ENCODE measurements at regions not wholly inside any gene's neighbourhood (a gene's known extent, or its start where the extent isn't known, plus 50 kb on each side); places are given as distances from the start of the nearest gene placed in this dataset.

DNA sequence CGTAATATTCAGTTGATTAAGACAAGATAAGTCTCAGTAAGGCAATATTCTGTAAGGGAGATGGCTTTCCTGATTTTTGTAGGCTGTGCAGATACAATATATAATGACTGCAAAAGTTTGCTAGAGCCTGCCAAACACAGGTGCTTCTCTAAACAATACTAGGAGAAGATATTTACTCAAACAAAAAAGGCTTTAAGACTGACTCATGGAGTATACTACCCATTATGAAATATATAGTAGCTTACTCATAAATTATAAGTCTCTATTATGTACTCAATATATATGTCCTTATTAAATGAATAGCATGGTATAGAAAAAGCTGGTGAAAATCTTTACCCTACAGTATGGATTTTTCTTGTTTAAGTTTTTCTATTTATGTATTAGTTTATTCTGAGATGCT lies 93.2 kb upstream of the IL15 start:
- no peak overlapping the region for H3K27ac ChIP-seq
- no peaks in the 10 kb centered on the region for H3K9me3 ChIP-seq (ENCODE audit: low read depth)
- no peaks in the 10 kb centered on the region for H3K9me2 ChIP-seq (replicated peaks; ENCODE audit: insufficient read depth)
- no peaks in the 10 kb centered on the region for H4K20me1 ChIP-seq (ENCODE audit: insufficient read depth, poor library complexity, severe bottlenecking)
- DNase-seq (ENCODE audit: low spot score): no peak
- no peak overlapping the region for H3K4me2 ChIP-seq
- no peaks in the 10 kb centered on the region for H3K36me3 ChIP-seq (replicated peaks; ENCODE audit: insufficient read depth, low read depth)
- TF ChIP-seq EZH2 (IDR thresholded peaks at IDR 0.05; ENCODE audit: borderline replicate concordance) (no peak), EZH2phosphoT487 (IDR thresholded peaks at IDR 0.05; ENCODE audit: low read depth, severe bottlenecking, unreplicated experiment) (no peak)
- TF ChIP-seq, protein P1, sequence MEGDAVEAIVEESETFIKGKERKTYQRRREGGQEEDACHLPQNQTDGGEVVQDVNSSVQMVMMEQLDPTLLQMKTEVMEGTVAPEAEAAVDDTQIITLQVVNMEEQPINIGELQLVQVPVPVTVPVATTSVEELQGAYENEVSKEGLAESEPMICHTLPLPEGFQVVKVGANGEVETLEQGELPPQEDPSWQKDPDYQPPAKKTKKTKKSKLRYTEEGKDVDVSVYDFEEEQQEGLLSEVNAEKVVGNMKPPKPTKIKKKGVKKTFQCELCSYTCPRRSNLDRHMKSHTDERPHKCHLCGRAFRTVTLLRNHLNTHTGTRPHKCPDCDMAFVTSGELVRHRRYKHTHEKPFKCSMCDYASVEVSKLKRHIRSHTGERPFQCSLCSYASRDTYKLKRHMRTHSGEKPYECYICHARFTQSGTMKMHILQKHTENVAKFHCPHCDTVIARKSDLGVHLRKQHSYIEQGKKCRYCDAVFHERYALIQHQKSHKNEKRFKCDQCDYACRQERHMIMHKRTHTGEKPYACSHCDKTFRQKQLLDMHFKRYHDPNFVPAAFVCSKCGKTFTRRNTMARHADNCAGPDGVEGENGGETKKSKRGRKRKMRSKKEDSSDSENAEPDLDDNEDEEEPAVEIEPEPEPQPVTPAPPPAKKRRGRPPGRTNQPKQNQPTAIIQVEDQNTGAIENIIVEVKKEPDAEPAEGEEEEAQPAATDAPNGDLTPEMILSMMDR (IDR thresholded peaks at IDR 0.05; ENCODE audit: poor library complexity): no peak
- no peak overlapping the region for H2AFZ ChIP-seq
- H3K4me3 ChIP-seq: no peak overlapping the region
- H3K79me2 ChIP-seq: no peaks in the 10 kb centered on the region
- WGBS (ENCODE audit: low lambda C conversion rate, missing lambda C conversion rate): 86% methylated on average over 1 of the region's 1 CpG
- no peaks in the 10 kb centered on the region for H3K27me3 ChIP-seq
- no peaks in the 10 kb centered on the region for H3K4me1 ChIP-seq (ENCODE audit: insufficient read depth)

DNA sequence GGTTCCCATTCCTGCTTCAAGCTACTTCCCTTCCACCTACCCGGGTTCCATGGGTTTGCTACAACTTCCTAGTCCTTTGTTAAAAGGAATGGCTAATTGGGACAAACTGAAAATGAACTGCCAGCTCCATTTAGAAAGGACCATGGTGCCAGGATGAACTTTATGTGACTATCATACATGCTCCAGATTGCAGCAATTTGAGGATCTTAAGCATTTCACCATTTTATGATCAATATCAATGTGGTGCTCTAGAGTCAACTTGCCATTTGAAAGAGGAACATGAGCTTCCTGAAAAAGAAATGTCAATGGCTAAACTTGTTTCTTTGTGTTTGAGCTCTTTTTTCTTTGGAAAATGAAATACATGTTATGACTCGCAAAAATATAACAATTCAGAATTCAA lies 92.7 kb upstream of the IL15 start:
- WGBS (ENCODE audit: low lambda C conversion rate, missing lambda C conversion rate): 92% methylated on average over 2 of the region's 2 CpGs
- DNase-seq (ENCODE audit: low spot score): no peak

DNA sequence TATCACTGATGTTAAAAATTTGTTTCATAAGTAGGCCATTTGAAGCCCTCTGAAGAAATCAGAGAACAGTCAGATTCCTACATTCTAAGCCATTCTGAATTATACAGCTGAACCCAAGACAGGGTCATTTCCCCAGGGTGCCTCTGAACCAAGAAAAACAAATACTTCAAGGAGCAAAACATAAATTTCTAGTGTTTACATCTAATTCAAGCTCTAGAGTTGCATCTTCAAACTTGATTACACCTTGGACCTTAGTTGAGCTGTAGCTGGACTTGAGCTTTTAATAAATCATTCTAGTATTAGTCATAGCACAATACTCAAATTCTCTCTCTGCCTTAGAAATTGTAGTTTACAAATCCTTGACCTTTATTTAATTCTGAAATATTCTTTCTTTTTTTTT lies 87.6 kb upstream of the IL15 start:
- Histone ChIP-seq H3K27ac (no peak overlapping the region), H3K9me2 (replicated peaks; ENCODE audit: insufficient read depth) (no peaks in the 10 kb centered on the region), H2AFZ (no peak overlapping the region), H3K36me3 (replicated peaks; ENCODE audit: insufficient read depth, low read depth) (no peaks in the 10 kb centered on the region), H4K20me1 (ENCODE audit: insufficient read depth, poor library complexity, severe bottlenecking) (no peaks in the 10 kb centered on the region), H3K4me3 (no peak overlapping the region), H3K4me1 (ENCODE audit: insufficient read depth) (no peaks in the 10 kb centered on the region), H3K9me3 (ENCODE audit: low read depth) (no peaks in the 10 kb centered on the region), H3K4me2 (no peak overlapping the region), H3K27me3 (no peaks in the 10 kb centered on the region), H3K79me2 (no peaks in the 10 kb centered on the region)
- TF ChIP-seq, protein P1 (IDR thresholded peaks at IDR 0.05; ENCODE audit: poor library complexity): no peak
- TF ChIP-seq EZH2 (IDR thresholded peaks at IDR 0.05; ENCODE audit: borderline replicate concordance) (no peak), EZH2phosphoT487 (IDR thresholded peaks at IDR 0.05; ENCODE audit: low read depth, severe bottlenecking, unreplicated experiment) (no peak)
- DNase-seq (ENCODE audit: low spot score): no peak

More for the DNA sequence above, 92.7 kb upstream of the IL15 start:
- H3K9me3 ChIP-seq (ENCODE audit: low read depth): no peaks in the 10 kb centered on the region
- H3K9me2 ChIP-seq (replicated peaks; ENCODE audit: insufficient read depth): no peaks in the 10 kb centered on the region
- TF ChIP-seq EZH2phosphoT487 (IDR thresholded peaks at IDR 0.05; ENCODE audit: low read depth, severe bottlenecking, unreplicated experiment): no peak
- TF ChIP-seq, protein P1 (IDR thresholded peaks at IDR 0.05; ENCODE audit: poor library complexity): no peak
- no peaks in the 10 kb centered on the region for H3K36me3 ChIP-seq (replicated peaks; ENCODE audit: insufficient read depth, low read depth)
- H3K27me3 ChIP-seq: no peaks in the 10 kb centered on the region
- H3K4me1 ChIP-seq (ENCODE audit: insufficient read depth): no peaks in the 10 kb centered on the region
- no peak overlapping the region for H2AFZ ChIP-seq
- H3K79me2 ChIP-seq: no peaks in the 10 kb centered on the region
- H3K27ac ChIP-seq: no peak overlapping the region
- no peaks in the 10 kb centered on the region for H4K20me1 ChIP-seq (ENCODE audit: insufficient read depth, poor library complexity, severe bottlenecking)
- H3K4me2 ChIP-seq: no peak overlapping the region
- H3K4me3 ChIP-seq: no peak overlapping the region

DNA sequence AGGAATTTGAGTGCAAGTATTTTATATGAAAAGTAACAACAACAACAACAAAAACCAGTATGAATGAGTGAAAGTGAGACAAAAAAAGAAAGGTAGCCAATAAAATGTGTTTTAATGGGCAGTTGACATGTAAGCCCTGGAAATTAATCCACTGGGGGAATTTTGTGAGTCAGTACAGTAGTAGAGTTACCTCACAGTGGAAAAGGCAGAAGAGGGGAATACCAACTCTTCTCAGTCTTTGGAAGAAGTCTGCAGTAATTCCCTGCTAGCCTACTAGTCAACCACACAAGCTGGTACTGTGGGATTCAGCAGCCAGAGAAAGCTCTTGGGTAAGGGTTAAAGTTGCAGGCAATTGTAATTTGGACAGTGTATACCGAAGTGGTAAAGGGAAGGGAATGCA lies 76.3 kb upstream of the IL15 start:
- Histone ChIP-seq H3K79me2 (no peaks in the 10 kb centered on the region), H3K27ac (no peak overlapping the region), H3K9me2 (replicated peaks; ENCODE audit: insufficient read depth) (no peaks in the 10 kb centered on the region), H3K4me2 (no peak overlapping the region), H4K20me1 (ENCODE audit: insufficient read depth, poor library complexity, severe bottlenecking) (no peaks in the 10 kb centered on the region), H3K4me3 (no peak overlapping the region), H2AFZ (no peak overlapping the region), H3K27me3 (no peaks in the 10 kb centered on the region), H3K9me3 (ENCODE audit: low read depth) (no peaks in the 10 kb centered on the region), H3K36me3 (replicated peaks; ENCODE audit: insufficient read depth, low read depth) (no peaks in the 10 kb centered on the region), H3K4me1 (ENCODE audit: insufficient read depth) (no peaks in the 10 kb centered on the region)
- TF ChIP-seq, protein P1 (IDR thresholded peaks at IDR 0.05; ENCODE audit: poor library complexity): no peak
- TF ChIP-seq EZH2 (IDR thresholded peaks at IDR 0.05; ENCODE audit: borderline replicate concordance): no peak
- no peak for TF ChIP-seq EZH2phosphoT487 (IDR thresholded peaks at IDR 0.05; ENCODE audit: low read depth, severe bottlenecking, unreplicated experiment)
- 84% methylated on average over 1 of the region's 1 CpG for WGBS (ENCODE audit: low lambda C conversion rate, missing lambda C conversion rate)
- no peak for DNase-seq (ENCODE audit: low spot score)
